ENCODE measurements at regions not wholly inside any gene's neighbourhood (a gene's known extent, or its start where the extent isn't known, plus 50 kb on each side); places are given as distances from the start of the nearest gene placed in this dataset.
"Not testable (repeated sequence)": the region's sequence is repeated elsewhere in the genome, so short reads cannot be mapped to it uniquely, and the experiment has no call there.

- Histone ChIP-seq H3K4me3 (ENCODE audit: insufficient read length, low read depth) (no peak overlapping the region), H3K27me3 (ENCODE audit: insufficient read depth, insufficient read length) (no peaks in the 10 kb centered on the region), H3K4me1 (ENCODE audit: insufficient read depth, insufficient read length) (no peaks in the 10 kb centered on the region), H3K9me3 (ENCODE audit: insufficient read depth, low read length) (no peaks in the 10 kb centered on the region), H3K9ac (ENCODE audit: insufficient read length, low read depth) (no peak overlapping the region), H3K36me3 (ENCODE audit: insufficient read depth, insufficient read length, low read length) (no peaks in the 10 kb centered on the region)
- no peak for DNase-seq (ENCODE audit: low read depth, low spot score)
- TF ChIP-seq ZNF274 (IDR thresholded peaks at IDR 0.05; ENCODE audit: low read depth, low read length) (no peak), YY1 (IDR thresholded peaks at IDR 0.05; ENCODE audit: insufficient read depth, insufficient read length) (no peak), SUZ12 (IDR thresholded peaks at IDR 0.05; ENCODE audit: extremely low read depth, insufficient read depth, insufficient read length) (no peak)
These were observed 328.1 kb downstream of the HGF start for GRCh38 chr7:81441750-81442149.

GRCh38 chr7:81439591-81439990 lies 330.3 kb downstream of the HGF start:
- no peaks in the 10 kb centered on the region for H3K4me1 ChIP-seq (ENCODE audit: insufficient read depth, insufficient read length)
- H3K9ac ChIP-seq (ENCODE audit: insufficient read length, low read depth): no peak overlapping the region
- H3K4me3 ChIP-seq (ENCODE audit: insufficient read length, low read depth): no peak overlapping the region
- H3K27me3 ChIP-seq (ENCODE audit: insufficient read depth, insufficient read length): no peaks in the 10 kb centered on the region
- no peak for DNase-seq (ENCODE audit: low read depth, low spot score)
- H3K36me3 ChIP-seq (ENCODE audit: insufficient read depth, insufficient read length, low read length): no peaks in the 10 kb centered on the region
- no peak for TF ChIP-seq SUZ12 (IDR thresholded peaks at IDR 0.05; ENCODE audit: extremely low read depth, insufficient read depth, insufficient read length)
- TF ChIP-seq YY1 (IDR thresholded peaks at IDR 0.05; ENCODE audit: insufficient read depth, insufficient read length): no peak
- TF ChIP-seq ZNF274 (IDR thresholded peaks at IDR 0.05; ENCODE audit: low read depth, low read length): no peak
- no peaks in the 10 kb centered on the region for H3K9me3 ChIP-seq (ENCODE audit: insufficient read depth, low read length)

- not testable (repeated sequence) for H3K4me3 ChIP-seq (ENCODE audit: insufficient read length, low read depth); H3K27me3 ChIP-seq (ENCODE audit: insufficient read depth, insufficient read length); H3K36me3 ChIP-seq (ENCODE audit: insufficient read depth, insufficient read length, low read length); DNase-seq (ENCODE audit: low read depth, low spot score); H3K9me3 ChIP-seq (ENCODE audit: insufficient read depth, low read length); H3K4me1 ChIP-seq (ENCODE audit: insufficient read depth, insufficient read length); H3K9ac ChIP-seq (ENCODE audit: insufficient read length, low read depth)
These were observed 332.7 kb downstream of the HGF start for GRCh38 chr7:81437160-81437559.

DNA sequence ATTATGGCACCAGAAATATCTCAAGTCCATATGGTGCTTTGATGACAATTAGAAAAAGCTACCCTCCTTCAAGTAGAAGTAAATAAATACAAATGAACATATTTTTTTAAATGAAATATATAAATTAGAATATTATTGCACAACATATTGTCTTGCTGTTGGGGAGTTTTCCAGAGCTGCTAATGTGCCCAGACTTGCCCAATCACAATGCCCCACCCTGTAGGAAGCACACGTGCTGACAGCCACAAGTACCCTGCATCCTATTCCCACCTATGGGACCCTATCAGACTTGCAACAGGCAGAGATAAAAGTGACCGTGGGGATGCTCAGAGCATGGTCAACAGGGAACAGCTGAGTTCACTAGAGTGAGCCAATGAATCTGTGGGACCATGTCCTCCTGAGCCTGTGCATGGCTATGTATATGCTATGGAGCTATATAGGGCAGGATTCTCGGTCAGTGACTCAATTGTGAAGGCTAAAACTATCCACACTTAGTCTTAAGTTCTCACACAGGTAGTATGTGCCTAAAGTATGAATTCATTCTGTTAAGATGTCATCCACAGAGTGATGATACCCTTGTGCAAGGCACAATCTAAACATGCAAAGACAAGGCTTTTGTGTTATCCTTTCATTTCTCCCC lies 336.0 kb downstream of the HGF start:
- no peaks in the 10 kb centered on the region for H3K27me3 ChIP-seq (ENCODE audit: insufficient read depth, insufficient read length)
- TF ChIP-seq ZNF274 (IDR thresholded peaks at IDR 0.05; ENCODE audit: low read depth, low read length): no peak
- no peak for TF ChIP-seq YY1 (IDR thresholded peaks at IDR 0.05; ENCODE audit: insufficient read depth, insufficient read length)
- TF ChIP-seq SUZ12 (IDR thresholded peaks at IDR 0.05; ENCODE audit: extremely low read depth, insufficient read depth, insufficient read length): no peak
- H3K36me3 ChIP-seq (ENCODE audit: insufficient read depth, insufficient read length, low read length): no peaks in the 10 kb centered on the region
- H3K4me1 ChIP-seq (ENCODE audit: insufficient read depth, insufficient read length): no peaks in the 10 kb centered on the region
- no peak for DNase-seq (ENCODE audit: low read depth, low spot score)
- no peaks in the 10 kb centered on the region for H3K9me3 ChIP-seq (ENCODE audit: insufficient read depth, low read length)
- H3K9ac ChIP-seq (ENCODE audit: insufficient read length, low read depth): no peak overlapping the region
- H3K4me3 ChIP-seq (ENCODE audit: insufficient read length, low read depth): no peak overlapping the region

DNA sequence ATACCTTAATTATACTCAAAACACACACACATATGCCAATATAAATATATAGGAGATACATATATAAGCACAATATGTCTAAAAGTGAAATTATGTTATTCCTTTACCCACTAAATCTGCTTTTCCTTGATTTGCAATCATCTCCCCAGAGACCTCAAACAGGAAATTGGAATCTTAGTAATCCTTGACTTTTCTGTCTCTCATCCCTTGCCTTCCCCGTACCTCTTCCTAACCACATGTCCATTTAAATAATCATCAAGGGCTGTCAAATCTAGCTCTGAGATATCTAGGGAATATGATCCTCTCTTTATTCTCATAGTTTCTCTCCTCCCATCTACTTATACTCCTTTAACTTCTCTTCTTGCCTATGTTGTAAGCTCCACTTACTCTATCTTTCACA lies 336.6 kb downstream of the HGF start:
- H3K9me3 ChIP-seq (ENCODE audit: insufficient read depth, low read length): no peaks in the 10 kb centered on the region
- no peak for TF ChIP-seq ZNF274 (IDR thresholded peaks at IDR 0.05; ENCODE audit: low read depth, low read length)
- TF ChIP-seq SUZ12 (IDR thresholded peaks at IDR 0.05; ENCODE audit: extremely low read depth, insufficient read depth, insufficient read length): no peak
- no peak for TF ChIP-seq YY1 (IDR thresholded peaks at IDR 0.05; ENCODE audit: insufficient read depth, insufficient read length)
- no peak overlapping the region for H3K4me3 ChIP-seq (ENCODE audit: insufficient read length, low read depth)
- DNase-seq (ENCODE audit: low read depth, low spot score): no peak
- no peaks in the 10 kb centered on the region for H3K36me3 ChIP-seq (ENCODE audit: insufficient read depth, insufficient read length, low read length)
- H3K9ac ChIP-seq (ENCODE audit: insufficient read length, low read depth): no peak overlapping the region
- H3K27me3 ChIP-seq (ENCODE audit: insufficient read depth, insufficient read length): no peaks in the 10 kb centered on the region
- H3K4me1 ChIP-seq (ENCODE audit: insufficient read depth, insufficient read length): no peaks in the 10 kb centered on the region

- H3K4me3 ChIP-seq (ENCODE audit: insufficient read length, low read depth): no peak overlapping the region
- no peaks in the 10 kb centered on the region for H3K27me3 ChIP-seq (ENCODE audit: insufficient read depth, insufficient read length)
- no peak overlapping the region for H3K9ac ChIP-seq (ENCODE audit: insufficient read length, low read depth)
- no peaks in the 10 kb centered on the region for H3K9me3 ChIP-seq (ENCODE audit: insufficient read depth, low read length)
- H3K36me3 ChIP-seq (ENCODE audit: insufficient read depth, insufficient read length, low read length): no peaks in the 10 kb centered on the region
- no peak for DNase-seq (ENCODE audit: low read depth, low spot score)
- TF ChIP-seq SUZ12 (IDR thresholded peaks at IDR 0.05; ENCODE audit: extremely low read depth, insufficient read depth, insufficient read length): no peak
- no peak for TF ChIP-seq ZNF274 (IDR thresholded peaks at IDR 0.05; ENCODE audit: low read depth, low read length)
- no peak for TF ChIP-seq YY1 (IDR thresholded peaks at IDR 0.05; ENCODE audit: insufficient read depth, insufficient read length)
- H3K4me1 ChIP-seq (ENCODE audit: insufficient read depth, insufficient read length): no peaks in the 10 kb centered on the region
These were observed 339.1 kb downstream of the HGF start for GRCh38 chr7:81430761-81431160.

- H3K9me3 ChIP-seq (ENCODE audit: insufficient read depth, low read length): no peaks in the 10 kb centered on the region
These were observed 339.7 kb downstream of the HGF start for GRCh38 chr7:81430150-81430549.

More at GRCh38 chr7:81430150-81430549, 339.7 kb downstream of the HGF start:
- no peak overlapping the region for H3K4me3 ChIP-seq (ENCODE audit: insufficient read length, low read depth)
- no peak overlapping the region for H3K9ac ChIP-seq (ENCODE audit: insufficient read length, low read depth)
- TF ChIP-seq ZNF274 (IDR thresholded peaks at IDR 0.05; ENCODE audit: low read depth, low read length) (no peak), YY1 (IDR thresholded peaks at IDR 0.05; ENCODE audit: insufficient read depth, insufficient read length) (no peak), SUZ12 (IDR thresholded peaks at IDR 0.05; ENCODE audit: extremely low read depth, insufficient read depth, insufficient read length) (no peak)
- no peaks in the 10 kb centered on the region for H3K27me3 ChIP-seq (ENCODE audit: insufficient read depth, insufficient read length)
- no peaks in the 10 kb centered on the region for H3K4me1 ChIP-seq (ENCODE audit: insufficient read depth, insufficient read length)
- DNase-seq (ENCODE audit: low read depth, low spot score): no peak
- no peaks in the 10 kb centered on the region for H3K36me3 ChIP-seq (ENCODE audit: insufficient read depth, insufficient read length, low read length)
